WTC11 (cell line): ENCODE measurements at regions not wholly inside any gene's neighbourhood (a gene's known extent, or its start where the extent isn't known, plus 50 kb on each side); places are given as distances from the start of the nearest gene placed in this dataset.
"Not testable (repeated sequence)": the region's sequence is repeated elsewhere in the genome, so short reads cannot be mapped to it uniquely, and the experiment has no call there.

Experiments
- RELA ChIP-seq: sonication (generic); formaldehyde crosslinking; IDR thresholded peaks from 2 replicates; pipeline ENCODE4 v1.8.1; 2022; ENCODE audit warnings: missing genetic modification reagents, mild to moderate bottlenecking, borderline replicate concordance
- TF ChIP-seq, protein P1 (sequence below): fragments of 200-600 bp; IDR thresholded peaks from 2 replicates; pipeline ENCODE4 v1.8.0; 2022; ENCODE audit warnings: antibody characterized with exemption

DNA sequence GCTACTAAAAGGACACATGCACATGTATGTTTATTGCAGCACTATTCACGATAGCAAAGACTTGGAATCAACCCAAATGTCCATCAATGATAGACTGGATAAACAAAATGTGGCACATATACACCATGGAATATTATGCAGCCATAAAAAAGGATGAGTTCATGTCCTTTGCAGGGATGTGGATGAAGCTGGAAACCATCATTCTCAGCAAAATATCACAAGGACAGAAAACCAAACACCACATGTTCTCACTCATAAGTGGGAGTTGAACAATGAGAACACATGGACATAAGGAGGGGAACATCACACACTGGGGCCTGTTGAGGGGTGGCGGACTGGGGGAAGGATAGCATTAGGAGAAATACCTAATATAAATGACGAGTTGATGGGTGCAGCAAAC lies 168.2 kb downstream of the NPR3 start:
- not testable (repeated sequence) for TF ChIP-seq RELA (CRISPR knock-in tag)
- TF ChIP-seq, protein P1, sequence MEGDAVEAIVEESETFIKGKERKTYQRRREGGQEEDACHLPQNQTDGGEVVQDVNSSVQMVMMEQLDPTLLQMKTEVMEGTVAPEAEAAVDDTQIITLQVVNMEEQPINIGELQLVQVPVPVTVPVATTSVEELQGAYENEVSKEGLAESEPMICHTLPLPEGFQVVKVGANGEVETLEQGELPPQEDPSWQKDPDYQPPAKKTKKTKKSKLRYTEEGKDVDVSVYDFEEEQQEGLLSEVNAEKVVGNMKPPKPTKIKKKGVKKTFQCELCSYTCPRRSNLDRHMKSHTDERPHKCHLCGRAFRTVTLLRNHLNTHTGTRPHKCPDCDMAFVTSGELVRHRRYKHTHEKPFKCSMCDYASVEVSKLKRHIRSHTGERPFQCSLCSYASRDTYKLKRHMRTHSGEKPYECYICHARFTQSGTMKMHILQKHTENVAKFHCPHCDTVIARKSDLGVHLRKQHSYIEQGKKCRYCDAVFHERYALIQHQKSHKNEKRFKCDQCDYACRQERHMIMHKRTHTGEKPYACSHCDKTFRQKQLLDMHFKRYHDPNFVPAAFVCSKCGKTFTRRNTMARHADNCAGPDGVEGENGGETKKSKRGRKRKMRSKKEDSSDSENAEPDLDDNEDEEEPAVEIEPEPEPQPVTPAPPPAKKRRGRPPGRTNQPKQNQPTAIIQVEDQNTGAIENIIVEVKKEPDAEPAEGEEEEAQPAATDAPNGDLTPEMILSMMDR, result not testable (repeated sequence)
